ACC112 (cell line): ENCODE measurements at regions not wholly inside any gene's neighbourhood (a gene's known extent, or its start where the extent isn't known, plus 50 kb on each side); places are given as distances from the start of the nearest gene placed in this dataset.
"Not testable (repeated sequence)": the region's sequence is repeated elsewhere in the genome, so short reads cannot be mapped to it uniquely, and the experiment has no call there.

ENCODE experiments used
- H2AFZ ChIP-seq: fragments of 200-600 bp; sonication (generic); one replicate; pipeline ENCODE4 v1.6.0; 2017; ENCODE audit warnings: antibody characterized with exemption, low read length; ENCODE audit not compliant: unreplicated experiment
- H3K27ac ChIP-seq: fragments of 200-600 bp; sonication (generic); 2 replicates; pipeline ENCODE4 v1.5.1; 2014; ENCODE audit warnings: low read depth, mild to moderate bottlenecking, antibody characterized with exemption, low read length, moderate library complexity
- H3K27me3 ChIP-seq: fragments of 200-600 bp; sonication (generic); 2 replicates; pipeline ENCODE4 v1.6.1; 2014; ENCODE audit warnings: mild to moderate bottlenecking, antibody characterized with exemption, low read length, moderate library complexity, mixed read lengths; ENCODE audit not compliant: insufficient read depth
- H3K36me3 ChIP-seq: fragments of 200-600 bp; sonication (generic); 2 replicates; pipeline ENCODE4 v1.6.1; 2016; ENCODE audit warnings: mild to moderate bottlenecking, antibody characterized with exemption, low read length, moderate library complexity, mixed read lengths; ENCODE audit not compliant: insufficient read depth
- H3K4me1 ChIP-seq: fragments of 200-600 bp; sonication (generic); one replicate; pipeline ENCODE4 v1.6.1; 2016; ENCODE audit warnings: low read length, mixed read lengths; ENCODE audit not compliant: insufficient read depth, unreplicated experiment, control insufficient read depth
- H3K4me3 ChIP-seq: fragments of 200-600 bp; sonication (generic); 2 replicates; pipeline ENCODE4 v1.5.1; 2014; ENCODE audit warnings: mild to moderate bottlenecking, low read depth, low read length
- H3K79me2 ChIP-seq: fragments of 200-600 bp; sonication (generic); one replicate; pipeline ENCODE4 v1.6.0; 2016; ENCODE audit warnings: low read length; ENCODE audit not compliant: control insufficient read depth, unreplicated experiment, insufficient read depth

- Histone ChIP-seq H3K4me1 (no peaks in the 10 kb centered on the region), H3K4me3 (no peak overlapping the region), H3K27ac (no peak overlapping the region), H3K79me2 (no peaks in the 10 kb centered on the region), H3K27me3 (peaks cover 19% of the 10 kb centered on the region), H3K36me3 (no peaks in the 10 kb centered on the region), H2AFZ (no peak overlapping the region)
These were observed 133.8 kb downstream of the MRPS30 start for GRCh38 chr5:44942524-44943001.

- H3K36me3 ChIP-seq, result no peaks in the 10 kb centered on the region
- no peaks in the 10 kb centered on the region for H3K79me2 ChIP-seq
- H3K27me3 ChIP-seq, result peaks cover 29% of the 10 kb centered on the region
- H3K27ac ChIP-seq, result no peak overlapping the region
- H3K4me3 ChIP-seq, result no peak overlapping the region
- H3K4me1 ChIP-seq, result no peaks in the 10 kb centered on the region
- no peak overlapping the region for H2AFZ ChIP-seq
These were observed 134.9 kb downstream of the MRPS30 start for GRCh38 chr5:44943647-44944046.

DNA sequence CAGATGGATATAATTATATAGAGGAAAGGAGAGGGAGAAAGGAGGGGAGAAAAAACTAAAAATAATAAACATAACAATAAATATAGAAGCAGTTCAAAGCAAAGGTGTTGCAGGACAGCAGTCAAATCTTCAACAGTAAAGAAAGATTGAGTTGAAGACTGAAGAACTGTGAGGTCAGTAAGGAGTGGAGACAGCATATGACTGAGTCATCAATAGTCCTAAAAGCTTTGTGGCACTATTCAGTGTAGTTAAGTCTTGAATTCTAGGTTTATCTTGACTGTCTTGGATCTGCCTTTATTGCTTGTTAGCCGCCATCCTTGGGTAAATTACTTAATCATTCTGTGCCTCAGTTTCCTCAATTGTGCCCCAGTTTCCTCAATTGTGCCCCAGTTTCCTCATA, 137.0 kb downstream of the MRPS30 start:
- H3K4me3 ChIP-seq, result no peak overlapping the region
- no peaks in the 10 kb centered on the region for H3K79me2 ChIP-seq
- H3K36me3 ChIP-seq, result no peaks in the 10 kb centered on the region
- no peaks in the 10 kb centered on the region for H3K4me1 ChIP-seq
- H3K27me3 ChIP-seq, result peaks cover 40% of the 10 kb centered on the region
- H3K27ac ChIP-seq, result no peak overlapping the region
- no peak overlapping the region for H2AFZ ChIP-seq

GRCh38 chr5:44949687-44950086, 140.9 kb downstream of the MRPS30 start:
- Histone ChIP-seq H3K27ac (no peak overlapping the region), H3K4me3 (no peak overlapping the region), H3K36me3 (no peaks in the 10 kb centered on the region), H3K4me1 (no peaks in the 10 kb centered on the region), H3K79me2 (no peaks in the 10 kb centered on the region), H2AFZ (no peak overlapping the region), H3K27me3 (peaks cover 27% of the 10 kb centered on the region)

- Histone ChIP-seq H3K79me2 (no peaks in the 10 kb centered on the region), H3K27ac (no peak overlapping the region)
These were observed 142.6 kb downstream of the MRPS30 start for GRCh38 chr5:44951371-44951770.

GRCh38 chr5:44952376-44952775, 143.6 kb downstream of the MRPS30 start:
- no peak overlapping the region for H2AFZ ChIP-seq
- peaks cover 20% of the 10 kb centered on the region; the same call in 1 of the 2 replicates for H3K27me3 ChIP-seq
- H3K4me1 ChIP-seq, result no peaks in the 10 kb centered on the region
- H3K79me2 ChIP-seq, result no peaks in the 10 kb centered on the region
- no peak overlapping the region for H3K27ac ChIP-seq
- no peak overlapping the region for H3K4me3 ChIP-seq
- no peaks in the 10 kb centered on the region for H3K36me3 ChIP-seq

More at GRCh38 chr5:44951371-44951770, 142.6 kb downstream of the MRPS30 start:
- Histone ChIP-seq H3K36me3 (no peaks in the 10 kb centered on the region), H3K27me3 (peaks cover 20% of the 10 kb centered on the region; the same call in 1 of the 2 replicates), H2AFZ (no peak overlapping the region), H3K4me3 (no peak overlapping the region), H3K4me1 (no peaks in the 10 kb centered on the region)

GRCh38 chr5:44953078-44953477, 144.3 kb downstream of the MRPS30 start:
- H3K36me3 ChIP-seq, result no peaks in the 10 kb centered on the region
- no peak overlapping the region for H3K27ac ChIP-seq
- H3K4me1 ChIP-seq, result no peaks in the 10 kb centered on the region
- peaks cover 16% of the 10 kb centered on the region; the same call in 1 of the 2 replicates for H3K27me3 ChIP-seq
- no peaks in the 10 kb centered on the region for H3K79me2 ChIP-seq
- H2AFZ ChIP-seq, result no peak overlapping the region
- no peak overlapping the region for H3K4me3 ChIP-seq

DNA sequence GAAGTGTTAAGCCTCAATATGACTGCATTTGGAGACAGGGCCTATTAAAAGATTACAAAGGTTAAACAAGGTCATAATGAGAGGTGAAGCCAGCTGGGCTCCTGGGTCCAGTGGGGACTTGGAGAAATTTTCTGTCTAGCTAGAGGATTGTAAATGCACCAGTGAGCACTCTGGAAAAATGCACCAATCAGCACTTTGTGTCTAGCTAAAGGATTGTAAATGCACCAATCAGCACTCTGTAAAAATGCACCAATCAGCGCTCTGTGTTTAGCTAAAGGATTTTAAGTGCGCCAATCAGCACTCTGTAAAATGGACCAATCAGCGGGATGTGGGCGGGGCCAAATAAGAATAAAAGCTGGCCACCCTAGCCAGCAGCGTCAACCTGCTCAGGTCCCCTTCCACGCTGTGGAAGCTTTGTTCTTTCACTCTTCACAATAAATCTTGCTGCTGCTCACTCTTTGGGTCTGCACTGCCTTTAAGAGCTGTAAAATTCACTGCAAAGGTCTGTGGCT, 150.3 kb downstream of the MRPS30 start:
- not testable (repeated sequence) for H3K36me3 ChIP-seq, H3K27me3 ChIP-seq, H3K79me2 ChIP-seq, H3K27ac ChIP-seq, H2AFZ ChIP-seq, H3K4me3 ChIP-seq, H3K4me1 ChIP-seq

DNA sequence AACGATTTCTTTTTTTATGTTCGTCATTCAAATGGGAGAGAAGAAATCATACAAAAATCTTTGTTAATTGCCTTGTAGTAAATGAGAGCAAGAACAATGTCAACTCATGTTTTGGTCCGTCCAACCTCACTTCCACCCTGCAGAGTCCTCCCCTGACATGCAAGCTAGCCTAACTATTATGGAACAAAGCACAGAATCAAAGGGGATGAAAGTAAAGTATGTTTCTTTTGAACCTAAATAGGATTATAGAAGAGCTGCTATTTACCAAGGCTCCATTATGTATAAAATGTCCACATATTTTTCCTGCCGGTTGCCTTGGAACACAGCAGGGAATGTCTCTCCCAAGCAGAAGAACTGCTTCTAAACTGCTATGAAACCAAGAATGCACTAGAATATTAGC, 161.1 kb downstream of the MRPS30 start:
- no peak overlapping the region for H3K4me3 ChIP-seq
- H3K4me1 ChIP-seq, result no peaks in the 10 kb centered on the region
- H3K27ac ChIP-seq, result no peak overlapping the region
- no peak overlapping the region for H2AFZ ChIP-seq
- H3K79me2 ChIP-seq, result no peaks in the 10 kb centered on the region
- H3K27me3 ChIP-seq, result no peaks in the 10 kb centered on the region
- H3K36me3 ChIP-seq, result no peaks in the 10 kb centered on the region

- H3K4me3 ChIP-seq, H2AFZ ChIP-seq, H3K27ac ChIP-seq, H3K27me3 ChIP-seq, H3K36me3 ChIP-seq, H3K4me1 ChIP-seq, H3K79me2 ChIP-seq: not testable (repeated sequence)
These were observed 162.2 kb downstream of the MRPS30 start for GRCh38 chr5:44970963-44971362.

DNA sequence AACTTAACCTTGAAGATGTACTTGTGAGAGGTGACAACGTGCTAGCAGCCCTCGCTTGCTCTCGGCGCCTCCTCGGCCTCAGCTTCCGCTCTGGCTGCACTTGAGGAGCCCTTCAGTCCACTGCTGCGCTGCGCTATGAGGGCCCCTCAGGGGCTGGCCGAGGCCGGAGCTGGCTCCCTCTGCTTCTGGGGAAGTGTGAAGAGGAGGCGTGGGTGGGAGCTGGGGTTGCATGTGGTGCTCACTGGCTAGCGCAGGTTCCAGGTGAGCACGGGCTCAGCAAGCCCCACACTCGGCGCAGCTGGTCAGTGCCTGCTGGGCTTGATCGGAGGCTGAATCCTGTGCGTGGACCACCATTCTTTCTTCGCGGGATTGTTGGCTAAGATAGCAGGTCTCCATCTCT, 166.1 kb downstream of the MRPS30 start:
- no peak overlapping the region for H2AFZ ChIP-seq
- H3K4me1 ChIP-seq, result no peaks in the 10 kb centered on the region
- no peak overlapping the region for H3K4me3 ChIP-seq
- H3K27me3 ChIP-seq, result no peaks in the 10 kb centered on the region
- H3K79me2 ChIP-seq, result no peaks in the 10 kb centered on the region
- no peak overlapping the region for H3K27ac ChIP-seq
- H3K36me3 ChIP-seq, result no peaks in the 10 kb centered on the region
